Fibroblast of the aortic adventitia (primary cell): ENCODE measurements at regions not wholly inside any gene's neighbourhood (a gene's known extent, or its start where the extent isn't known, plus 50 kb on each side); places are given as distances from the start of the nearest gene placed in this dataset.

Experiments used
- DNase-seq: peaks from one replicate; pipeline ENCODE4 v3.0.0-alpha.2; 2010; ENCODE audit warnings: low read depth
- H3K4me3 ChIP-seq: 2 replicates; pipeline ENCODE4 v1.5.1; 2011; ENCODE audit warnings: low read depth, mild to moderate bottlenecking, control low read depth, low read length, moderate library complexity
- CTCF ChIP-seq: IDR thresholded peaks from 2 replicates; pipeline ENCODE4 v1.5.1; 2011; ENCODE audit warnings: mild to moderate bottlenecking, low read length, control low read depth, inconsistent platforms; ENCODE audit not compliant: insufficient read depth

GRCh38 chr12:114976959-114977358 lies 293.0 kb upstream of the TBX3 start:
- H3K4me3 ChIP-seq: no peak overlapping the region
- DNase-seq: peak; percentile 40
- no peak for TF ChIP-seq CTCF

- H3K4me3 ChIP-seq: no peak overlapping the region
- DNase-seq: no peak
- no peak for TF ChIP-seq CTCF
These were observed 292.4 kb upstream of the TBX3 start for GRCh38 chr12:114976372-114976771.

- H3K4me3 ChIP-seq: no peak overlapping the region
- no peak for DNase-seq
- TF ChIP-seq CTCF: no peak
These were observed 291.8 kb upstream of the TBX3 start for GRCh38 chr12:114975640-114976310.

DNA sequence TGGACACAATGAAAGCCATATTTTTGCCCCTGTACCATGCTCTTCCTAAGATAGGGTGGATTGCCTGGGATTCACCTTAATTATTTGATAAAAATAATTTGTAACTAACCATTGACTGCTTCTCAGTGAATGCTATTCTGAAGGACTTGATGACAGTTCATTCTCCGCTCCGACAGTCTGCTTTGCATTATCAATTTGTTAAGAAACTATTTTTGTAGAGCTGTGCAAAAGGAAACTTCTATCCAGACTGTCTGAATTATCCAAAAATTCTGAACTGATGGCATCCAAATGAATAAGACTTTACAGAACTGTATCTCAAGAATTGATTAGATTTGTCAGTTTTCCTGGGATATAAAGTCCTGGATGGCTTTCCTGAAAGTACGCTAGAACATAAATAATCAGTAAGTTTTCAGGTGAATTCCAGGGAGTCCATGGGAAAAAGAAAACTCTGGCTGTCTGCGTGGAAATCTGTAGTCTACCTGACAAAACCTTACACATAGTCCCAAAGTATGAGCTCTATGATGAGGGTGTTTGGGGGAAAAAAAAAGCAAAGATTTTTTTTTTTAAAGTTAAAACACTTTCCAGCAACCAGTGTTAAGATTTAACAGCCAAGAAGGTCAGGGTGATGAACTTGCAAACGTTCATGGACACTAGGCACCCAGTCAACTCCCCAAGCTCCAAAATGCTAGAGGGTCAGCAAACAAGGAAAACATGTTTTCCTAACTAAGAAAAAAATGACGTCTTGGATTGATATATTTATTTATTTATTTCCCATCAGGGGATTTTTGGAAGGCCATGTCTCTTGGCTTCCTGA lies 291.1 kb upstream of the TBX3 start:
- no peak overlapping the region for H3K4me3 ChIP-seq
- DNase-seq: no peak
- TF ChIP-seq CTCF: no peak

- H3K4me3 ChIP-seq: no peak overlapping the region
- no peak for DNase-seq
- no peak for TF ChIP-seq CTCF
These were observed 290.4 kb upstream of the TBX3 start for GRCh38 chr12:114974333-114974732.

DNA sequence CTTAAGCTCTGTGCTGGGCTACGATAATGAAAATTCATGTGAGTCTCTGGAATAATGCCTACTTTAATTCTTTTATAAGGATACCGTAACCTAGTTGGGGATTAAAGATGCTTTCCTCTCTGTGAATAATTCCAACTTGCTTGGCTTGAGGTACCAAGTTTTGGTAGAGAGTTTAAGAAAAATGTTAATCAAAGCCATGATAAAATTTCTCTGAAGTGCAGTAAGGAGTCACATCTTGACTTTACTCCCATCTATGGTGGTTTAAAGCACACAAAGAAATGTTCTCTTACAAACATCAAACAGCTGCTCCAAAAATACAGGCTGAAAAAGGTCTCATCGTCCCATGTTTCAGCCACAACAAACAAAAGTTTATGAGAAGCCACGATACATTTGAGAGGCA lies 284.8 kb upstream of the TBX3 start:
- H3K4me3 ChIP-seq: no peak overlapping the region
- no peak for DNase-seq
- TF ChIP-seq CTCF: no peak

DNA sequence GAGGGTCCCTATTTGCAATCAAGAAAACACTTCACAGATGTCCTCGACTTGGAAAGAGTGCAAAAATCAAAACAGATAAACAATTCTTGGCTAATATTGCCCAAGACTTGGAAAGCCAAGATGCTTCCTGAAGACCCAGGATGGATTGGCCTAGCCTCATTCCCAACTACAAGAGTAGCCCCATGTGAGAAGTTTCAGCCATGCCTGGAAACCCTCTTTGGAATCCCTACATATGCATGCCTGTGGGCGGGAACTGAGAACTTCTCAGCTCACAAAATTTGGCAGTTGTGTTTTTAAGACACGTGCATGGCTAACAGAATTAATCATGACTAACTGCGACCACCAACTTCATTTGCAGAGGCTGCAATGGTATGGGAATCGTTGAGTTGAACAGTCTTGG lies 283.2 kb upstream of the TBX3 start:
- DNase-seq: no peak
- no peak for TF ChIP-seq CTCF
- no peak overlapping the region for H3K4me3 ChIP-seq
